Mammary epithelial cell (primary cell): ENCODE measurements at regions not wholly inside any gene's neighbourhood (a gene's known extent, or its start where the extent isn't known, plus 50 kb on each side); places are given as distances from the start of the nearest gene placed in this dataset.

ENCODE experiments used
- EZH2 ChIP-seq: IDR thresholded peaks from 2 replicates; pipeline ENCODE4 v1.6.1; 2012; ENCODE audit warnings: low read length, inconsistent platforms, borderline replicate concordance
- TF ChIP-seq, protein P1 (sequence below), 2 donors: IDR thresholded peaks in 1 of 2; conservative IDR thresholded peaks in 1 of 2; 2 replicates each; pipeline ENCODE4 v1.5.1; 2011 to 2012; ENCODE audit warnings: inconsistent platforms in 2 of 2, low read length in 2 of 2, mild to moderate bottlenecking in 2 of 2, control low read depth in 1 of 2, low read depth in 1 of 2; ENCODE audit not compliant: insufficient read depth in 1 of 2; ENCODE audit errors: extremely low read depth in 1 of 2

DNA sequence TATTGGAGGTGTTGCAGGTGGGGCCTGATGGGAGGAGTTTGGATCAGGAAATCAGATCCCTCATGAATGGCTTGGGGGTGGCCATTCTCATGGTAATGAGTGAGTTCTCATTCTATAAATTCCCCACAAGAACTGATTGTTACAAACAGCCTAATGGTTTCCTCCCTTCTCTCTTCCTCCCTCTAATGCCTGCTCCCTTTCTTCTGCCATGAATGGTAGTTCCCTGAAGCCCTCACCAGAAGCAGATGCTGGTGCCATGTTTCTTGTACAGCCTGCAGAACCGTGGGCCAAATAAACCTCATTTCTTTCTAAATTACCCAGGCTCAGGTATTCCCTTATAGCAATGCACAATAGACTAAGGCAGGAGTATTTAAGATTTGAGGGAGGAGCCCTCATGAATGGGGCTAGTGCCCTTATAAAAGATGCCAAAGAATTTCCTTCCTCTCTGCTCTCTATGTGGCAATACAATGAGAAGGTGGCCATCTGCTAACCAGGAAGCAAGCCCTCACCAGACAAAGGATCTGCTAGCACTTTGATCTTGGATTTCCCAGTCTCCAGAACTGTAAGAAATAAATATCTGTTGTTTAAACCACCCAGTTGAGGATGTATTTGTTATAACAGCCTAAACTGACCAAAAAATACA lies 251.8 kb downstream of the ZEB2 start:
- TF ChIP-seq, protein P1, sequence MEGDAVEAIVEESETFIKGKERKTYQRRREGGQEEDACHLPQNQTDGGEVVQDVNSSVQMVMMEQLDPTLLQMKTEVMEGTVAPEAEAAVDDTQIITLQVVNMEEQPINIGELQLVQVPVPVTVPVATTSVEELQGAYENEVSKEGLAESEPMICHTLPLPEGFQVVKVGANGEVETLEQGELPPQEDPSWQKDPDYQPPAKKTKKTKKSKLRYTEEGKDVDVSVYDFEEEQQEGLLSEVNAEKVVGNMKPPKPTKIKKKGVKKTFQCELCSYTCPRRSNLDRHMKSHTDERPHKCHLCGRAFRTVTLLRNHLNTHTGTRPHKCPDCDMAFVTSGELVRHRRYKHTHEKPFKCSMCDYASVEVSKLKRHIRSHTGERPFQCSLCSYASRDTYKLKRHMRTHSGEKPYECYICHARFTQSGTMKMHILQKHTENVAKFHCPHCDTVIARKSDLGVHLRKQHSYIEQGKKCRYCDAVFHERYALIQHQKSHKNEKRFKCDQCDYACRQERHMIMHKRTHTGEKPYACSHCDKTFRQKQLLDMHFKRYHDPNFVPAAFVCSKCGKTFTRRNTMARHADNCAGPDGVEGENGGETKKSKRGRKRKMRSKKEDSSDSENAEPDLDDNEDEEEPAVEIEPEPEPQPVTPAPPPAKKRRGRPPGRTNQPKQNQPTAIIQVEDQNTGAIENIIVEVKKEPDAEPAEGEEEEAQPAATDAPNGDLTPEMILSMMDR (conservative IDR thresholded peaks at IDR 0.05 in 1 of 2, IDR thresholded peaks at IDR 0.05 in 1 of 2; ENCODE audit: extremely low read depth in 1 of 2, insufficient read depth in 1 of 2, low read depth in 1 of 2, low read length in 2 of 2) = no peak
- TF ChIP-seq EZH2 = no peak
